ENCODE measurements at regions not wholly inside any gene's neighbourhood (a gene's known extent, or its start where the extent isn't known, plus 50 kb on each side); places are given as distances from the start of the nearest gene placed in this dataset.

GRCh38 chr11:104320956-104321355, 157.0 kb upstream of the PDGFD start:
- H3K9me3 ChIP-seq (ENCODE audit: control insufficient read depth, low read depth, low read length): no peaks in the 10 kb centered on the region
- no peak overlapping the region for H3K4me2 ChIP-seq (ENCODE audit: control insufficient read depth, extremely low read depth, insufficient read depth, low read depth, low read length)
- H3K4me1 ChIP-seq (ENCODE audit: control insufficient read depth, extremely low read depth, insufficient read depth, low read length): no peaks in the 10 kb centered on the region
- no peaks in the 10 kb centered on the region for H3K9me1 ChIP-seq (ENCODE audit: control insufficient read depth, extremely low read depth, insufficient read depth, low read length)
- no peaks in the 10 kb centered on the region for H3K36me3 ChIP-seq (ENCODE audit: control insufficient read depth in 2 of 2, extremely low read depth in 1 of 2, insufficient read depth in 2 of 2, low read length in 2 of 2)
- dilution Hi-C loops (cut with MboI; ENCODE audit: extremely low pct_ligation_motif_present, low sequenced_read_pairs): no loop called here
- TF ChIP-seq EZH2 (IDR thresholded peaks at IDR 0.05; ENCODE audit: low read length): no peak
- TF ChIP-seq, protein P1, sequence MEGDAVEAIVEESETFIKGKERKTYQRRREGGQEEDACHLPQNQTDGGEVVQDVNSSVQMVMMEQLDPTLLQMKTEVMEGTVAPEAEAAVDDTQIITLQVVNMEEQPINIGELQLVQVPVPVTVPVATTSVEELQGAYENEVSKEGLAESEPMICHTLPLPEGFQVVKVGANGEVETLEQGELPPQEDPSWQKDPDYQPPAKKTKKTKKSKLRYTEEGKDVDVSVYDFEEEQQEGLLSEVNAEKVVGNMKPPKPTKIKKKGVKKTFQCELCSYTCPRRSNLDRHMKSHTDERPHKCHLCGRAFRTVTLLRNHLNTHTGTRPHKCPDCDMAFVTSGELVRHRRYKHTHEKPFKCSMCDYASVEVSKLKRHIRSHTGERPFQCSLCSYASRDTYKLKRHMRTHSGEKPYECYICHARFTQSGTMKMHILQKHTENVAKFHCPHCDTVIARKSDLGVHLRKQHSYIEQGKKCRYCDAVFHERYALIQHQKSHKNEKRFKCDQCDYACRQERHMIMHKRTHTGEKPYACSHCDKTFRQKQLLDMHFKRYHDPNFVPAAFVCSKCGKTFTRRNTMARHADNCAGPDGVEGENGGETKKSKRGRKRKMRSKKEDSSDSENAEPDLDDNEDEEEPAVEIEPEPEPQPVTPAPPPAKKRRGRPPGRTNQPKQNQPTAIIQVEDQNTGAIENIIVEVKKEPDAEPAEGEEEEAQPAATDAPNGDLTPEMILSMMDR (optimal IDR thresholded peaks at IDR 0.05 in 1 of 3, IDR thresholded peaks at IDR 0.05 in 1 of 3, conservative IDR thresholded peaks at IDR 0.05 in 1 of 3; ENCODE audit: extremely low read depth in 1 of 3, insufficient read depth in 2 of 3, low read length in 3 of 3): no peak
- no peaks in the 10 kb centered on the region for H4K20me1 ChIP-seq (ENCODE audit: control insufficient read depth, extremely low read depth, insufficient read depth, low read length)
- H3K9ac ChIP-seq (ENCODE audit: control insufficient read depth, extremely low read depth, insufficient read depth, low read length): no peak overlapping the region
- no peak overlapping the region for H3K4me3 ChIP-seq (ENCODE audit: control insufficient read depth in 2 of 3, extremely low read depth in 1 of 3, insufficient read depth in 2 of 3, low read depth in 1 of 3, low read length in 3 of 3)
- no peak for DNase-seq (ENCODE audit: low read depth, low spot score)
- FAIRE-seq: peak; percentile 69
- H2AFZ ChIP-seq (ENCODE audit: control insufficient read depth, low read length): no peak overlapping the region
- no peak overlapping the region for H3K27ac ChIP-seq (ENCODE audit: control insufficient read depth, insufficient read depth, low read length)
- no peaks in the 10 kb centered on the region for H3K79me2 ChIP-seq (ENCODE audit: control insufficient read depth, insufficient read depth, low read length)
- H3K27me3 ChIP-seq (ENCODE audit: control insufficient read depth, extremely low read depth, insufficient read depth, low read length): no peaks in the 10 kb centered on the region

DNA sequence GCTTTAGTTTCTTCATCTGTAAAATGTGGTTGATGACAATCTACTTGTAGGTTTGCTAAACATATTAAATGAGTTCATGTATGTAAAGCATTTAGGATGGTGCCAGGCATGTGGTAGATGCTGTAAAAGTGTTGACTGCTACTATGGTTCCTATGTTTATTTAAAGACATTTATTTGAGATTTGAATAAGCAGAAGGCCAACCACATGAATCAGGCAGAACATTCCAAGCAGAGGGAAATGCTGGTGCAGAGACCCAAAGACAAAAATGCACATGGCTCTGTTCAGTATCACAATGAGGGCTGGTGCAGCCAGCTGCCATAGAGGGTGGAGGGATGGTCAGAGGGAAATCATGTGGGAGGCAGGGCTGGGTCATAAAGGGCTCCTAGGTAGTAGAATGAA, 156.2 kb upstream of the PDGFD start:
- dilution Hi-C loops (cut with MboI; ENCODE audit: extremely low pct_ligation_motif_present, low sequenced_read_pairs): no loop called here
- Histone ChIP-seq H3K79me2 (ENCODE audit: control insufficient read depth, insufficient read depth, low read length) (no peaks in the 10 kb centered on the region), H3K4me1 (ENCODE audit: control insufficient read depth, extremely low read depth, insufficient read depth, low read length) (no peaks in the 10 kb centered on the region), H3K9ac (ENCODE audit: control insufficient read depth, extremely low read depth, insufficient read depth, low read length) (no peak overlapping the region), H3K9me1 (ENCODE audit: control insufficient read depth, extremely low read depth, insufficient read depth, low read length) (no peaks in the 10 kb centered on the region), H3K4me3 (ENCODE audit: control insufficient read depth in 2 of 3, extremely low read depth in 1 of 3, insufficient read depth in 2 of 3, low read depth in 1 of 3, low read length in 3 of 3) (no peak overlapping the region), H3K27ac (ENCODE audit: control insufficient read depth, insufficient read depth, low read length) (no peak overlapping the region), H3K4me2 (ENCODE audit: control insufficient read depth, extremely low read depth, insufficient read depth, low read depth, low read length) (no peak overlapping the region), H3K27me3 (ENCODE audit: control insufficient read depth, extremely low read depth, insufficient read depth, low read length) (no peaks in the 10 kb centered on the region), H2AFZ (ENCODE audit: control insufficient read depth, low read length) (no peak overlapping the region), H3K9me3 (ENCODE audit: control insufficient read depth, low read depth, low read length) (no peaks in the 10 kb centered on the region), H4K20me1 (ENCODE audit: control insufficient read depth, extremely low read depth, insufficient read depth, low read length) (no peaks in the 10 kb centered on the region), H3K36me3 (ENCODE audit: control insufficient read depth in 2 of 2, extremely low read depth in 1 of 2, insufficient read depth in 2 of 2, low read length in 2 of 2) (no peaks in the 10 kb centered on the region)
- no peak for TF ChIP-seq EZH2 (IDR thresholded peaks at IDR 0.05; ENCODE audit: low read length)
- TF ChIP-seq, protein P1 (optimal IDR thresholded peaks at IDR 0.05 in 1 of 3, IDR thresholded peaks at IDR 0.05 in 1 of 3, conservative IDR thresholded peaks at IDR 0.05 in 1 of 3; ENCODE audit: extremely low read depth in 1 of 3, insufficient read depth in 2 of 3, low read length in 3 of 3): no peak
- DNase-seq (ENCODE audit: low read depth, low spot score): no peak
- FAIRE-seq: no peak
